AG10803 (cell line): ENCODE measurements at regions not wholly inside any gene's neighbourhood (a gene's known extent, or its start where the extent isn't known, plus 50 kb on each side); places are given as distances from the start of the nearest gene placed in this dataset.

Experiments used
- DNase-seq: peaks from one replicate; pipeline ENCODE4 v3.0.0; 2010; ENCODE audit warnings: low read depth
- H3K4me3 ChIP-seq: 2 replicates; pipeline ENCODE4 v1.5.1; 2011; ENCODE audit warnings: mild to moderate bottlenecking, low read length, control low read depth
- CTCF ChIP-seq: conservative IDR thresholded peaks from 2 replicates; pipeline ENCODE4 v1.5.1; 2011; ENCODE audit warnings: mild to moderate bottlenecking, low read length, control low read depth, inconsistent platforms

- TF ChIP-seq CTCF = no peak
- H3K4me3 ChIP-seq = no peak overlapping the region
- DNase-seq = no peak
Measured at GRCh38 chr2:210954386-210954907, 398.0 kb downstream of the CPS1 start.

GRCh38 chr2:210955591-210955990 is 399.2 kb downstream of the CPS1 start:
- H3K4me3 ChIP-seq = no peak overlapping the region
- no peak for DNase-seq
- no peak for TF ChIP-seq CTCF

GRCh38 chr2:210956101-210956500 is 399.7 kb downstream of the CPS1 start:
- no peak overlapping the region for H3K4me3 ChIP-seq
- no peak for DNase-seq
- no peak for TF ChIP-seq CTCF

- no peak for TF ChIP-seq CTCF
- H3K4me3 ChIP-seq = no peak overlapping the region
- no peak for DNase-seq
Measured at GRCh38 chr2:210961249-210961648, 404.9 kb downstream of the CPS1 start.

GRCh38 chr2:210963386-210963785 is 407.0 kb downstream of the CPS1 start:
- DNase-seq = no peak
- no peak for TF ChIP-seq CTCF
- H3K4me3 ChIP-seq = no peak overlapping the region

- H3K4me3 ChIP-seq = no peak overlapping the region
- DNase-seq = no peak
- no peak for TF ChIP-seq CTCF
Measured at GRCh38 chr2:210964141-210964764, 407.9 kb downstream of the CPS1 start.

GRCh38 chr2:210965472-210965871 is 409.1 kb downstream of the CPS1 start:
- no peak for TF ChIP-seq CTCF
- DNase-seq = no peak

More at GRCh38 chr2:210965472-210965871, 409.1 kb downstream of the CPS1 start:
- H3K4me3 ChIP-seq = no peak overlapping the region
